ENCODE measurements at regions not wholly inside any gene's neighbourhood (a gene's known extent, or its start where the extent isn't known, plus 50 kb on each side); places are given as distances from the start of the nearest gene placed in this dataset.
"Not testable (repeated sequence)": the region's sequence is repeated elsewhere in the genome, so short reads cannot be mapped to it uniquely, and the experiment has no call there.

- no peak for DNase-seq
Measured at GRCh38 chr4:82171531-82172155, 202.1 kb downstream of the HNRNPD start.

- no peak for DNase-seq
Measured at GRCh38 chr4:82149750-82150149, 224.0 kb downstream of the HNRNPD start.

- DNase-seq: no peak
Measured at GRCh38 chr4:82145850-82146249, 227.9 kb downstream of the HNRNPD start.

GRCh38 chr4:82140422-82140821 is 233.4 kb downstream of the HNRNPD start:
- DNase-seq: no peak

- DNase-seq: no peak
Measured at GRCh38 chr4:82139287-82139686, 234.5 kb downstream of the HNRNPD start.

- DNase-seq: no peak
Measured at GRCh38 chr4:82138374-82138773, 235.4 kb downstream of the HNRNPD start.

GRCh38 chr4:82136161-82136801 is 237.5 kb downstream of the HNRNPD start:
- no peak for DNase-seq

GRCh38 chr4:82128355-82128754 is 245.4 kb downstream of the HNRNPD start:
- DNase-seq: no peak

- no peak for DNase-seq
Measured at GRCh38 chr4:82126512-82127040, 247.2 kb downstream of the HNRNPD start.

- no peak for DNase-seq
Measured at GRCh38 chr4:82125787-82126297, 247.9 kb downstream of the HNRNPD start.

- no peak for DNase-seq
Measured at GRCh38 chr4:82124932-82125786, 248.6 kb downstream of the HNRNPD start.

GRCh38 chr4:82124365-82124764 is 249.4 kb downstream of the HNRNPD start:
- no peak for DNase-seq

- DNase-seq: no peak
Measured at GRCh38 chr4:82123934-82124333, 249.9 kb downstream of the HNRNPD start.

GRCh38 chr4:82115183-82115582 is 258.6 kb downstream of the HNRNPD start:
- not testable (repeated sequence) for DNase-seq

- DNase-seq: no peak
Measured at GRCh38 chr4:82108506-82108905, 265.3 kb downstream of the HNRNPD start.

- DNase-seq: no peak
Measured at GRCh38 chr4:82104578-82104977, 269.2 kb downstream of the HNRNPD start.

GRCh38 chr4:82099928-82100579 is 273.7 kb downstream of the HNRNPD start:
- no peak for DNase-seq

GRCh38 chr4:82097504-82097903 is 276.3 kb downstream of the HNRNPD start:
- no peak for DNase-seq

GRCh38 chr4:82090717-82091116 is 283.1 kb downstream of the HNRNPD start:
- DNase-seq: no peak

GRCh38 chr4:82084747-82085146 is 289.0 kb downstream of the HNRNPD start:
- no peak for DNase-seq

GRCh38 chr4:82077471-82077995 is 296.3 kb downstream of the HNRNPD start:
- DNase-seq: not testable (repeated sequence)

GRCh38 chr4:82076809-82077208 is 297.0 kb downstream of the HNRNPD start:
- DNase-seq: no peak

- no peak for DNase-seq
Measured at GRCh38 chr4:82076359-82076758, 297.4 kb downstream of the HNRNPD start.

Data from cerebellar nuclear complex (tissue), 1 donor.